CD4-positive, alpha-beta T cell (primary cell): ENCODE measurements at regions not wholly inside any gene's neighbourhood (a gene's known extent, or its start where the extent isn't known, plus 50 kb on each side); places are given as distances from the start of the nearest gene placed in this dataset.

Experiments
- ATAC-seq: fragments of 200-7000 bp; cut with Tn5 transposase; one replicate; pipeline ENCODE4 v1.10.0; 2022; ENCODE audit warnings: mild to moderate bottlenecking; ENCODE audit not compliant: poor library complexity
- CTCF ChIA-PET: fragments of 350-600 bp; sonication (Branson Sonifier 250); formaldehyde crosslinking; loops from one replicate; lab custom pipeline; 2021; ENCODE audit warnings: antibody characterized with exemption, inconsistent platforms; lab: Charles Lee
- POLR2A ChIA-PET: fragments of 350-600 bp; sonication (Branson Sonifier 250); formaldehyde crosslinking; loops from one replicate; lab custom pipeline; 2021; ENCODE audit warnings: antibody characterized with exemption, inconsistent platforms; lab: Charles Lee
- DNase-seq, 14 experiments: peaks; one replicate each; pipeline ENCODE4 v3.0.0-alpha.2; 2013 to 2020; ENCODE audit warnings: mixed read lengths in 2 of 14
- H3K27ac ChIP-seq, 2 donors: one replicate each; pipeline versions ENCODE4 v1.5.1 to v1.7.0; 2013; ENCODE audit warnings: low read length in 2 of 2, low read depth in 1 of 2, mild to moderate bottlenecking in 1 of 2
- H3K27me3 ChIP-seq, 2 experiments: 1 replicate in 1 of 2; 2 replicates in 1 of 2; pipeline versions ENCODE4 v1.6.1 to v1.7.0; 2013; ENCODE audit warnings: low read length in 2 of 2, control low read depth in 1 of 2, mild to moderate bottlenecking in 1 of 2, moderate library complexity in 1 of 2; ENCODE audit not compliant: insufficient read depth in 2 of 2, control insufficient read depth in 1 of 2
- H3K36me3 ChIP-seq: one replicate; pipeline ENCODE4 v1.6.1; 2013; ENCODE audit warnings: low read length, control low read depth; ENCODE audit not compliant: insufficient read depth
- H3K4me1 ChIP-seq: one replicate; pipeline ENCODE4 v1.6.1; 2013; ENCODE audit warnings: low read length, control low read depth; ENCODE audit not compliant: insufficient read depth
- H3K4me3 ChIP-seq: one replicate; pipeline ENCODE4 v1.5.1; 2013; ENCODE audit warnings: mild to moderate bottlenecking, low read length, moderate library complexity
- H3K9me3 ChIP-seq, 2 experiments: 1 replicate in 1 of 2; 2 replicates in 1 of 2; pipeline versions ENCODE4 v1.6.1 to v1.7.0; 2013; ENCODE audit warnings: low read length in 2 of 2, mild to moderate bottlenecking in 2 of 2, control low read depth in 1 of 2, moderate library complexity in 1 of 2; ENCODE audit not compliant: control insufficient read depth in 1 of 2, insufficient read depth in 1 of 2
- H3K27ac Mint-ChIP-seq: one replicate; pipeline ENCODE4 v1.8.0; 2020; ENCODE audit warnings: mixed read lengths
- H3K27me3 Mint-ChIP-seq: one replicate; pipeline ENCODE4 v1.8.0; 2021; ENCODE audit warnings: mixed read lengths
- H3K36me3 Mint-ChIP-seq: one replicate; pipeline ENCODE4 v1.8.0; 2021; ENCODE audit warnings: low read depth, mixed read lengths
- H3K4me1 Mint-ChIP-seq: one replicate; pipeline ENCODE4 v1.8.0; 2021; ENCODE audit warnings: low read depth, mixed read lengths
- H3K4me3 Mint-ChIP-seq: one replicate; pipeline ENCODE4 v1.8.0; 2020; ENCODE audit warnings: mild to moderate bottlenecking, mixed read lengths
- H3K9me3 Mint-ChIP-seq: one replicate; pipeline ENCODE4 v1.8.0; 2020; ENCODE audit warnings: mixed read lengths
- CTCF ChIP-seq: fragments of 200-600 bp; IDR thresholded peaks from one replicate; pipeline ENCODE4 v1.8.0; 2022; ENCODE audit warnings: antibody characterized with exemption, mild to moderate bottlenecking
- intact Hi-C, 2 experiments: fragments of 100-400 bp; cut with DNase I in 1 of 2; cut with micrococcal nuclease in 1 of 2; formaldehyde crosslinking; loops; one replicate each; pipeline versions ENCODE4 v1.15.1 to v1.9.0; 2023 to 2025; cut with DNase I, micrococcal nuclease

GRCh38 chr12:91533366-91533765 is 350.7 kb upstream of the DCN start:
- Mint-ChIP-seq H3K9me3 (peaks cover 5% of the 10 kb centered on the region), H3K27ac (no peak overlapping the region), H3K4me3 (no peak overlapping the region), H3K36me3 (peaks cover 4% of the 10 kb centered on the region), H3K27me3 (no peaks in the 10 kb centered on the region), H3K4me1 (no peaks in the 10 kb centered on the region)
- Histone ChIP-seq H3K36me3 (no peaks in the 10 kb centered on the region), H3K9me3 (peaks cover 0 to 14% of the 10 kb centered on the region in 2 experiments), H3K4me3 (no peak overlapping the region), H3K27me3 (no peaks in the 10 kb centered on the region), H3K4me1 (no peaks in the 10 kb centered on the region), H3K27ac (no peak overlapping the region)
- no peak for ATAC-seq
- intact Hi-C loops: no loop called here
- DNase-seq: no peak
- ChIA-PET CTCF (no interaction called here), POLR2A (no interaction called here)
- no peak for TF ChIP-seq CTCF

- Histone ChIP-seq H3K4me1 (no peaks in the 10 kb centered on the region), H3K27me3 (no peaks in the 10 kb centered on the region), H3K27ac (no peak overlapping the region), H3K36me3 (no peaks in the 10 kb centered on the region), H3K4me3 (no peak overlapping the region), H3K9me3 (peaks cover 0 to 14% of the 10 kb centered on the region in 2 experiments)
- no peak for TF ChIP-seq CTCF
- Mint-ChIP-seq H3K36me3 (peaks cover 2% of the 10 kb centered on the region), H3K4me1 (no peaks in the 10 kb centered on the region), H3K4me3 (no peak overlapping the region), H3K27ac (no peak overlapping the region), H3K9me3 (peaks cover 3% of the 10 kb centered on the region), H3K27me3 (no peaks in the 10 kb centered on the region)
- no peak for ATAC-seq
- CTCF ChIA-PET: no interaction called here
- POLR2A ChIA-PET: no interaction called here
- DNase-seq: no peak
- intact Hi-C loops: no loop called here
These were observed 347.2 kb upstream of the DCN start for GRCh38 chr12:91529829-91530228.

- H3K27ac Mint-ChIP-seq: no peak overlapping the region
- no peak overlapping the region for H3K4me3 Mint-ChIP-seq
- no peaks in the 10 kb centered on the region for H3K4me1 Mint-ChIP-seq
- H3K9me3 ChIP-seq: no peaks in the 10 kb centered on the region
- no peaks in the 10 kb centered on the region for H3K27me3 Mint-ChIP-seq
- no peaks in the 10 kb centered on the region for H3K9me3 Mint-ChIP-seq
- no peak for TF ChIP-seq CTCF
- no peaks in the 10 kb centered on the region for H3K36me3 Mint-ChIP-seq
- POLR2A ChIA-PET: no interaction called here
- H3K4me3 ChIP-seq: no peak overlapping the region
- H3K4me1 ChIP-seq: no peaks in the 10 kb centered on the region
- no peaks in the 10 kb centered on the region for H3K27me3 ChIP-seq
- H3K27ac ChIP-seq: no peak overlapping the region
- intact Hi-C loops: no loop called here
- CTCF ChIA-PET: no interaction called here
- DNase-seq (no peak), ATAC-seq (no peak)
- H3K36me3 ChIP-seq: no peaks in the 10 kb centered on the region
These were observed 341.2 kb upstream of the DCN start for GRCh38 chr12:91523831-91524230.
